ENCODE measurements at regions not wholly inside any gene's neighbourhood (a gene's known extent, or its start where the extent isn't known, plus 50 kb on each side); places are given as distances from the start of the nearest gene placed in this dataset.
A peak's percentile ranks its signal among the peaks of the same experiment; 100 is the strongest.

- TF ChIP-seq ZNF318 (CRISPR knock-in tag; IDR thresholded peaks at IDR 0.05), result no peak
- no peak for TF ChIP-seq FOXP1 (IDR thresholded peaks at IDR 0.05)
- TF ChIP-seq FOXP1 (CRISPR knock-in tag; IDR thresholded peaks at IDR 0.05), result 0 out of 2 replicates have a peak, but pooled peaks have one; percentile 25
- TF ChIP-seq ZMYM2 (CRISPR knock-in tag; IDR thresholded peaks at IDR 0.05), result no peak
- TF ChIP-seq RFXAP (CRISPR knock-in tag; IDR thresholded peaks at IDR 0.05; ENCODE audit: borderline replicate concordance), result no peak
- TF ChIP-seq NFE2 (CRISPR knock-in tag; IDR thresholded peaks at IDR 0.05), result peak; percentile 26; the same call in 1 of the 2 replicates
- TF ChIP-seq ARNT2 (CRISPR knock-in tag; IDR thresholded peaks at IDR 0.05; ENCODE audit: low read depth), result no peak
- no peak for TF ChIP-seq PAXIP1 (CRISPR knock-in tag; conservative IDR thresholded peaks at IDR 0.05)
- TF ChIP-seq TFDP1 (CRISPR knock-in tag; IDR thresholded peaks at IDR 0.05; ENCODE audit: borderline replicate concordance), result no peak
- no peak for TF ChIP-seq RCOR2 (CRISPR knock-in tag; IDR thresholded peaks at IDR 0.05)
- TF ChIP-seq ATM (IDR thresholded peaks at IDR 0.05; ENCODE audit: borderline replicate concordance), result no peak
- no peak for TF ChIP-seq MXD4 (CRISPR knock-in tag; IDR thresholded peaks at IDR 0.05)
- no peak for TF ChIP-seq GPN1 (CRISPR knock-in tag; IDR thresholded peaks at IDR 0.05; ENCODE audit: borderline replicate concordance)
- no peak for TF ChIP-seq LRRFIP1 (CRISPR knock-in tag; conservative IDR thresholded peaks at IDR 0.05)
- no peak for TF ChIP-seq MATR3 (CRISPR knock-in tag; IDR thresholded peaks at IDR 0.05)
- peak; percentile 48; the same call in 1 of the 2 replicates for TF ChIP-seq MAFG (CRISPR knock-in tag; IDR thresholded peaks at IDR 0.05)
Measured at GRCh38 chr3:177810162-177810623, 612.9 kb upstream of the TBL1XR1 start (continued).
